Gastroesophageal sphincter (tissue), 3 donors: ENCODE measurements at regions not wholly inside any gene's neighbourhood (a gene's known extent, or its start where the extent isn't known, plus 50 kb on each side); places are given as distances from the start of the nearest gene placed in this dataset.

ENCODE experiments used
- POLR2AphosphoS5 ChIP-seq: sonication (generic); formaldehyde crosslinking; IDR thresholded peaks from one replicate; pipeline ENCODE4 v1.6.1; 2017; ENCODE audit warnings: antibody characterized with exemption
- TF ChIP-seq, protein P1 (sequence below), 4 experiments: fragments of 200-600 bp in 2 of 4; fragments of 450-650 bp in 2 of 4; sonication (generic) in 1 of 4; IDR thresholded peaks; one replicate each; pipeline ENCODE4 v1.5.1; 2017 to 2019; ENCODE audit warnings: antibody characterized with exemption in 4 of 4, mild to moderate bottlenecking in 2 of 4, moderate library complexity in 2 of 4

DNA sequence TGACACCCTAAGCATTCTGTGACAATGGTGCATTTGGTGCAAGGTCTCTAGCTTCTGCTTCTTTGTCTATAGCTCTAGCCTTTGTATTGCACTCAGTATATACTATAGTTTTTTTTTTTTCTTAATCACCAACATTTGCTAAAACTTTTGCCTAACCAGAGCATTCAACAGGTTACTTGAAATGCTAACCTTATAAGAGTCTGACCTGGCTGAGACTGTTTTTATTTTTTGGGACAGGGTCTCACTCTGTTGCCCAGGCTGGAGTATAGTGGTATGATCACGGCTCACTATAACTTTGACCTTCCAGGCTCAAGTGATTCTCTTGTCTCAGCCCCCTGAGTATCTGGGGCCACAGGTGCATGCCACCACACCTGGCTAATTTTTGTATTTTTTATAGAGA is 92.4 kb downstream of the ZNF365 start:
- TF ChIP-seq, protein P1, sequence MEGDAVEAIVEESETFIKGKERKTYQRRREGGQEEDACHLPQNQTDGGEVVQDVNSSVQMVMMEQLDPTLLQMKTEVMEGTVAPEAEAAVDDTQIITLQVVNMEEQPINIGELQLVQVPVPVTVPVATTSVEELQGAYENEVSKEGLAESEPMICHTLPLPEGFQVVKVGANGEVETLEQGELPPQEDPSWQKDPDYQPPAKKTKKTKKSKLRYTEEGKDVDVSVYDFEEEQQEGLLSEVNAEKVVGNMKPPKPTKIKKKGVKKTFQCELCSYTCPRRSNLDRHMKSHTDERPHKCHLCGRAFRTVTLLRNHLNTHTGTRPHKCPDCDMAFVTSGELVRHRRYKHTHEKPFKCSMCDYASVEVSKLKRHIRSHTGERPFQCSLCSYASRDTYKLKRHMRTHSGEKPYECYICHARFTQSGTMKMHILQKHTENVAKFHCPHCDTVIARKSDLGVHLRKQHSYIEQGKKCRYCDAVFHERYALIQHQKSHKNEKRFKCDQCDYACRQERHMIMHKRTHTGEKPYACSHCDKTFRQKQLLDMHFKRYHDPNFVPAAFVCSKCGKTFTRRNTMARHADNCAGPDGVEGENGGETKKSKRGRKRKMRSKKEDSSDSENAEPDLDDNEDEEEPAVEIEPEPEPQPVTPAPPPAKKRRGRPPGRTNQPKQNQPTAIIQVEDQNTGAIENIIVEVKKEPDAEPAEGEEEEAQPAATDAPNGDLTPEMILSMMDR (IDR thresholded peaks at IDR 0.05), result no peak
- no peak for TF ChIP-seq POLR2AphosphoS5
